Mammary epithelial cell (primary cell): ENCODE measurements at regions not wholly inside any gene's neighbourhood (a gene's known extent, or its start where the extent isn't known, plus 50 kb on each side); places are given as distances from the start of the nearest gene placed in this dataset.

Experiments
- CTCF ChIP-seq, 2 donors: IDR thresholded peaks in 1 of 2; conservative IDR thresholded peaks in 1 of 2; 2 replicates each; pipeline ENCODE4 v1.5.1; 2011 to 2012; ENCODE audit warnings: inconsistent platforms in 2 of 2, low read length in 2 of 2, mild to moderate bottlenecking in 2 of 2, control low read depth in 1 of 2, low read depth in 1 of 2; ENCODE audit not compliant: insufficient read depth in 1 of 2; ENCODE audit errors: extremely low read depth in 1 of 2
- EZH2 ChIP-seq: IDR thresholded peaks from 2 replicates; pipeline ENCODE4 v1.6.1; 2012; ENCODE audit warnings: low read length, inconsistent platforms, borderline replicate concordance

- TF ChIP-seq CTCF (conservative IDR thresholded peaks at IDR 0.05 in 1 of 2, IDR thresholded peaks at IDR 0.05 in 1 of 2; ENCODE audit: extremely low read depth in 1 of 2, insufficient read depth in 1 of 2, low read depth in 1 of 2, low read length in 2 of 2) (no peak), EZH2 (no peak)
Measured at GRCh38 chr2:173452416-173452815, 97.7 kb downstream of the CDCA7 start.
